ENCODE measurements at regions not wholly inside any gene's neighbourhood (a gene's known extent, or its start where the extent isn't known, plus 50 kb on each side); places are given as distances from the start of the nearest gene placed in this dataset.

DNA sequence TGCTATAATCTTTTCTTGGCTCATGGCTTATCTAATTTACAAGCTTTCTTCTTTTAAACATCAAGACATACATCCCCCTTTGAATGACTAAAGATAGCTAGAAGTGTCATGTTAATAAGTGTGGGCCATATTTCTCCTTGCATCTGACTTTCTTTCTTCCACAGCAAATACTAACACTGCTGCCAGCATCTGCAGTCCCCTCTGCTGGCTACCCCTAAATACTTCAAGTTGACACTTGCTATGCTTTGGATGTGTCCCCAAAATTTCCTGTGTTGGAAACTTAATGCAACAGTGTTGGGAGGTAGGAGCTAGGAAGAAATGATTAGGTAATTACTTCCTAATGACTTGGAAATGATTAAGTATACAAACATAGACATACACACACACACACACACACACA lies 459.0 kb upstream of the ST8SIA4 start:
- Histone ChIP-seq H3K79me2 (ENCODE audit: insufficient read depth, low read length) (no peaks in the 10 kb centered on the region), H3K14ac (ENCODE audit: insufficient read depth, low read length) (no peak overlapping the region), H3K23me2 (ENCODE audit: insufficient read length, low read depth, low read length, poor library complexity, severe bottlenecking) (no peaks in the 10 kb centered on the region), H3K23ac (ENCODE audit: insufficient read length, low read depth, low read length) (no peak overlapping the region), H2BK20ac (ENCODE audit: low read depth, low read length, poor library complexity, severe bottlenecking) (no peak overlapping the region), H2BK15ac (ENCODE audit: low read depth, low read length) (no peak overlapping the region), H3K56ac (ENCODE audit: insufficient read length, low read depth, low read length) (no peak overlapping the region), H3K9ac (ENCODE audit: extremely low read depth, insufficient read length, low read length) (no peak overlapping the region), H2AK5ac (ENCODE audit: insufficient read length, low read length) (no peak overlapping the region), H2BK12ac (ENCODE audit: insufficient read length, low read depth, low read length) (no peak overlapping the region), H3K27ac (ENCODE audit: insufficient read length, low read depth, low read length) (no peak overlapping the region), H2AFZ (ENCODE audit: low read length) (no peak overlapping the region), H3K27me3 (ENCODE audit: insufficient read depth, low read length) (no peaks in the 10 kb centered on the region), H4K8ac (replicated peaks; ENCODE audit: insufficient read length, low read depth, low read length) (no peak overlapping the region), H3K4ac (ENCODE audit: low read depth, low read length) (no peak overlapping the region), H3K9me3 (ENCODE audit: control insufficient read depth, low read depth, low read length) (no peaks in the 10 kb centered on the region), H3K18ac (ENCODE audit: insufficient read length, low read depth, low read length) (no peak overlapping the region), H2BK5ac (ENCODE audit: insufficient read length, low read length) (no peak overlapping the region), H3K4me1 (ENCODE audit: insufficient read depth, low read length) (no peaks in the 10 kb centered on the region), H4K91ac (ENCODE audit: insufficient read length, low read depth, low read length) (no peak overlapping the region), H3K4me2 (ENCODE audit: insufficient read depth, insufficient read length, low read length) (no peak overlapping the region), H3T11ph (ENCODE audit: low read length) (no peak overlapping the region), H4K20me1 (ENCODE audit: control insufficient read depth, insufficient read depth, insufficient read length) (no peaks in the 10 kb centered on the region), H2BK120ac (ENCODE audit: low read depth, low read length, poor library complexity, severe bottlenecking) (no peak overlapping the region), H3K79me1 (ENCODE audit: insufficient read depth, low read depth, low read length, poor library complexity, severe bottlenecking) (no peaks in the 10 kb centered on the region), H4K5ac (ENCODE audit: insufficient read length, low read depth, low read length) (no peak overlapping the region)
- H3K4me1 Mint-ChIP-seq: peaks cover 0 to 5% of the 10 kb centered on the region in 2 experiments; a peak in 1 of 4 replicates
- H3K9me3 Mint-ChIP-seq: no peaks in the 10 kb centered on the region
- no peak overlapping the region for H3K4me3 Mint-ChIP-seq
- H3K27me3 Mint-ChIP-seq (ENCODE audit: low read depth): no peaks in the 10 kb centered on the region
- H3K36me3 Mint-ChIP-seq (ENCODE audit: insufficient read depth in 1 of 3, low read depth in 3 of 3): no peaks in the 10 kb centered on the region
- DNase-seq: no peak
- no peak overlapping the region for H3K27ac Mint-ChIP-seq
- TF ChIP-seq, protein P1, sequence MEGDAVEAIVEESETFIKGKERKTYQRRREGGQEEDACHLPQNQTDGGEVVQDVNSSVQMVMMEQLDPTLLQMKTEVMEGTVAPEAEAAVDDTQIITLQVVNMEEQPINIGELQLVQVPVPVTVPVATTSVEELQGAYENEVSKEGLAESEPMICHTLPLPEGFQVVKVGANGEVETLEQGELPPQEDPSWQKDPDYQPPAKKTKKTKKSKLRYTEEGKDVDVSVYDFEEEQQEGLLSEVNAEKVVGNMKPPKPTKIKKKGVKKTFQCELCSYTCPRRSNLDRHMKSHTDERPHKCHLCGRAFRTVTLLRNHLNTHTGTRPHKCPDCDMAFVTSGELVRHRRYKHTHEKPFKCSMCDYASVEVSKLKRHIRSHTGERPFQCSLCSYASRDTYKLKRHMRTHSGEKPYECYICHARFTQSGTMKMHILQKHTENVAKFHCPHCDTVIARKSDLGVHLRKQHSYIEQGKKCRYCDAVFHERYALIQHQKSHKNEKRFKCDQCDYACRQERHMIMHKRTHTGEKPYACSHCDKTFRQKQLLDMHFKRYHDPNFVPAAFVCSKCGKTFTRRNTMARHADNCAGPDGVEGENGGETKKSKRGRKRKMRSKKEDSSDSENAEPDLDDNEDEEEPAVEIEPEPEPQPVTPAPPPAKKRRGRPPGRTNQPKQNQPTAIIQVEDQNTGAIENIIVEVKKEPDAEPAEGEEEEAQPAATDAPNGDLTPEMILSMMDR (conservative IDR thresholded peaks at IDR 0.05): no peak

Data from H9 (cell line).